T-helper 1 cell treated with Interleukin-12 subunit alpha and Interleukin-12 subunit beta and Interleukin-4 antibody, amounts not matched to agents 30 μg/mL and 1 μg/mL, for 36 hours (primary cell): ENCODE measurements at regions not wholly inside any gene's neighbourhood (a gene's known extent, or its start where the extent isn't known, plus 50 kb on each side); places are given as distances from the start of the nearest gene placed in this dataset.

ENCODE experiments used
- H3K27ac Mint-ChIP-seq: one replicate; pipeline ENCODE4 v1.8.0; 2021; ENCODE audit warnings: mild to moderate bottlenecking, mixed read lengths
- H3K27me3 Mint-ChIP-seq: one replicate; pipeline ENCODE4 v1.8.0; 2021; ENCODE audit warnings: low read depth, mixed read lengths
- H3K36me3 Mint-ChIP-seq: one replicate; pipeline ENCODE4 v1.8.0; 2021; ENCODE audit warnings: low read depth, mixed read lengths
- H3K4me1 Mint-ChIP-seq: one replicate; pipeline ENCODE4 v1.8.0; 2021; ENCODE audit warnings: low read depth, mixed read lengths
- H3K4me3 Mint-ChIP-seq: one replicate; pipeline ENCODE4 v1.8.0; 2021; ENCODE audit warnings: mild to moderate bottlenecking, moderate library complexity, mixed read lengths
- H3K9me3 Mint-ChIP-seq: one replicate; pipeline ENCODE4 v1.8.0; 2021; ENCODE audit warnings: mixed read lengths

DNA sequence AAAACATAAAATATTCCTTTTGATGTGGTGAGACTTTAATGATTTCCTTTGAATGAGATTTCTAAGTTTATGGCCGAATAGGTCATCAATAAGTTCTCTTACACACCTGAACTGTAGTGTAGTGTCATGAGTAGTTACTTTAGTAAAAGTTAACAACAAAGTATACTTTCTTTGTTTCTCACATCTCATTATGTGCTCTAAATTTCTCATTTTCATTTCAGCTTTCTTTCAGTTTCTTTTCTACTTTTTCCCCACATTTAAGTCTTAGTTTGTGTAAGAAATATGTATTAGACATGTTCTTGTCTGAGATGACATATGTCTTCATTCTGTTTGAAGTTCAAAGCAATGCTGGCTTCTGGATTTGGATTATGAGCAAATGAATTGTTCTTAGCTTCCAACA lies 348.1 kb downstream of the ANKRD7 start:
- H3K4me1 Mint-ChIP-seq = no peaks in the 10 kb centered on the region
- H3K27me3 Mint-ChIP-seq = no peaks in the 10 kb centered on the region

GRCh38 chr7:118573085-118573484 lies 348.6 kb downstream of the ANKRD7 start:
- Mint-ChIP-seq H3K27ac (no peak overlapping the region), H3K9me3 (no peaks in the 10 kb centered on the region), H3K27me3 (no peaks in the 10 kb centered on the region), H3K4me3 (no peak overlapping the region), H3K36me3 (no peaks in the 10 kb centered on the region), H3K4me1 (no peaks in the 10 kb centered on the region)

More for the DNA sequence above, 348.1 kb downstream of the ANKRD7 start:
- Mint-ChIP-seq H3K9me3 (no peaks in the 10 kb centered on the region), H3K4me3 (no peak overlapping the region), H3K27ac (no peak overlapping the region), H3K36me3 (no peaks in the 10 kb centered on the region)

DNA sequence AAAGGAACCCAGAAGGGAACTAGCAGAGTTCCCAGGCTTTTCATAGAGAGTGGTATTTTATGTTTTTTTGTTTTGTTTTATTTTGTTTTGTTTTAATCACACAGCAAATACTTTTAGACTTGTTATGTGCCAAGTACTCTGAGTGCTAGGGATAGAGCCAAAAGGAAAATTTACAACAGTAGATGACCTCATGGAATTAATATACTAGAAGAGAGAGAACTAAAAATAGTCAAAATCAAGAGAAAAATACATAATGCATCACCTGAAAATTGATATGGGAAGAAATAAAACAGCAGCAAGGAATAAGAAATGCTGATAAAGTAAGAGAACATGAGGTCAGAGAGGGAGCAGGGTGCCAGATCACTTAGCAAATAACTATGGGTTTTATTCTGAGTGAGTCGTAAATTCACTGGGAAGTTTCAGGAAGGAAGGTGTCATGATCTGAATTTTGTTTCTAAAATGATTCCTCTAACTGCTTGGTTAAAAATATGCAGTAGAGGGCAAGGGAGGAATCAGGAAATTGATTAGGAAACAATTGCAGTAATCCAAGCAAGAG lies 351.0 kb downstream of the ANKRD7 start:
- H3K4me3 Mint-ChIP-seq = no peak overlapping the region

GRCh38 chr7:118580743-118581382 lies 356.4 kb downstream of the ANKRD7 start:
- Mint-ChIP-seq H3K4me1 (no peaks in the 10 kb centered on the region), H3K9me3 (peaks cover 2% of the 10 kb centered on the region), H3K4me3 (no peak overlapping the region), H3K27me3 (no peaks in the 10 kb centered on the region), H3K27ac (no peak overlapping the region), H3K36me3 (no peaks in the 10 kb centered on the region)

More for the DNA sequence above, 351.0 kb downstream of the ANKRD7 start:
- H3K9me3 Mint-ChIP-seq = no peaks in the 10 kb centered on the region
- no peaks in the 10 kb centered on the region for H3K4me1 Mint-ChIP-seq
- H3K27me3 Mint-ChIP-seq = no peaks in the 10 kb centered on the region
- H3K27ac Mint-ChIP-seq = no peak overlapping the region
- no peaks in the 10 kb centered on the region for H3K36me3 Mint-ChIP-seq

DNA sequence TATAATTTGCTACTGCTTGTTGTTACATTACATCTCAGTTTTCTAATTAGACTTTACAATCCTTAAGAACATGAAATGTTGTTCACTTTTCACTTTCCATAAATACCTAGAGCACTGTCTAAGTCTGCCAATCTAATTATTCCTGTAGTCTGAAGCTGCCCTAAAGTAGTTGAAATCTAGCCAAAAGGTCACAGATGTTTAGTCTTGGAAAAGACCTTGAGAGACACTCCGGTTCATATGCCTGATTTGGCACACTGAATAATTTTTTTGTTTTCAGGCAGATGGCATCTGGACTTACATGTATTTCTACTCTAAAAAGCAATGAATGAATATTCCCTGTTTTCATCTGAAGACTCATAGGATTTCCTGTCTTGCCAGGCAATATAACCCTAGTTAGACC lies 359.1 kb downstream of the ANKRD7 start:
- Mint-ChIP-seq H3K4me1 (no peaks in the 10 kb centered on the region), H3K9me3 (peaks cover 13% of the 10 kb centered on the region), H3K27ac (no peak overlapping the region), H3K4me3 (no peak overlapping the region), H3K36me3 (no peaks in the 10 kb centered on the region), H3K27me3 (no peaks in the 10 kb centered on the region)

DNA sequence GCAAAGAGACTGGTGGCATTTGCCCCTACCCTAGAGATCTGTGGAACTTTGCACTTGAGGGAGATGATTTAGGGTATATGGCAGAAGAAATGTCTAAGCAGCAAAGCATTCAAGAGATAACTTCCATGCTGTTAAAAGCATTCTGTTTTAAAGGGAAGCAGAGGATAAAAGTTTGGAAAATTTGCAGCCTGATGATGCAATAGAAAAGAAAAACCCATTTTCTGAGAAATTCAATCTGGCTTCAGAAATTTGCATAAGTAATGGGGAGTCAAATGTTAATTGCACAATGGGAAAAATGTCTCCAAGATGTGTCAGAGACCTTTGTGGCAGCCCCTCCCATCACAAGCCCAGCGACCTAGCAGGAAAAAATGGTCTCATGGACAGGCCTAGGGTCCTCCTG lies 361.7 kb downstream of the ANKRD7 start:
- H3K27ac Mint-ChIP-seq = no peak overlapping the region
- peaks cover 15% of the 10 kb centered on the region for H3K9me3 Mint-ChIP-seq
- H3K4me3 Mint-ChIP-seq = no peak overlapping the region
- no peaks in the 10 kb centered on the region for H3K27me3 Mint-ChIP-seq
- no peaks in the 10 kb centered on the region for H3K4me1 Mint-ChIP-seq
- H3K36me3 Mint-ChIP-seq = no peaks in the 10 kb centered on the region

DNA sequence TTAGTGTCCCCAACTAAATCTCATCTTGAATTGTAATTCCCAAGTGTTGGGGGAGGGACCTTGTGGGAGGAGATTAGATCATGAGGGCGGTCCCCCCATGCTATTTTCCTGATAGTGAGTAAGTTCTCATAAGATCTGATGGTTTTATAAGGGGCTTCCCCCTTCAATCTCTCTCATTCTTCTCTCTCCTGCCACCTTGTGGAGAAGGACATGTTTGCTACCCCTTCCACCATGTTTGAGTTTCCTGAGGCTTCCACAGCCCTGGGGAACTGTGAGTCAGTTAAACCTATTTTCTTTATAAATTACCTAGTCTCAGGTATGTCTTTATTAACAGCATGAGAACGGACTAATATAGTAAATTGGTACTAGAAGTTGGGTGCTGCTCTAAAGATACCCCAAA lies 365.6 kb downstream of the ANKRD7 start:
- Mint-ChIP-seq H3K9me3 (peaks cover 15% of the 10 kb centered on the region), H3K36me3 (no peaks in the 10 kb centered on the region), H3K4me1 (no peaks in the 10 kb centered on the region), H3K27me3 (no peaks in the 10 kb centered on the region), H3K4me3 (no peak overlapping the region), H3K27ac (no peak overlapping the region)

DNA sequence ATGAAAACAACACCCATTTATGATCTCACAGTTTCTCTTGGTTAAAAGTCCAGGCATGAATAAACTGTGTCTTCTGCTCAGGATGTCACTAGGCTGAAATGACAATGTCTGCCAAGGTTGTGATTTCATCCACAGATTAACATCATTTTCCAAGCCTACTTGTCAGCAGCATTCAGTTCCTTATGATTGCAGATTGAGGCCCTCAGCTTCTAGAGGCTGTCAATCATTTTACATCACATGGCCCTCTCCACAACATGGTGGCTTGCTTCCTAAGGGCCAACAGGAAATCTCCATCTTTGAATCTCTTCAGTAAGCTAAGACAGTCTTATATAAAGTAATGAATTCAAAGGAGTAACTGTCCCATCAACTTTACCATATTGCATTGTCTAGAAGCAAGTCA lies 377.6 kb downstream of the ANKRD7 start:
- Mint-ChIP-seq H3K36me3 (no peaks in the 10 kb centered on the region), H3K4me1 (no peaks in the 10 kb centered on the region), H3K27me3 (no peaks in the 10 kb centered on the region), H3K27ac (no peak overlapping the region), H3K9me3 (peaks cover 3% of the 10 kb centered on the region), H3K4me3 (no peak overlapping the region)

GRCh38 chr7:118606602-118607001 lies 382.1 kb downstream of the ANKRD7 start:
- Mint-ChIP-seq H3K27ac (no peak overlapping the region), H3K4me1 (no peaks in the 10 kb centered on the region), H3K9me3 (no peaks in the 10 kb centered on the region), H3K4me3 (no peak overlapping the region), H3K36me3 (no peaks in the 10 kb centered on the region), H3K27me3 (no peaks in the 10 kb centered on the region)

DNA sequence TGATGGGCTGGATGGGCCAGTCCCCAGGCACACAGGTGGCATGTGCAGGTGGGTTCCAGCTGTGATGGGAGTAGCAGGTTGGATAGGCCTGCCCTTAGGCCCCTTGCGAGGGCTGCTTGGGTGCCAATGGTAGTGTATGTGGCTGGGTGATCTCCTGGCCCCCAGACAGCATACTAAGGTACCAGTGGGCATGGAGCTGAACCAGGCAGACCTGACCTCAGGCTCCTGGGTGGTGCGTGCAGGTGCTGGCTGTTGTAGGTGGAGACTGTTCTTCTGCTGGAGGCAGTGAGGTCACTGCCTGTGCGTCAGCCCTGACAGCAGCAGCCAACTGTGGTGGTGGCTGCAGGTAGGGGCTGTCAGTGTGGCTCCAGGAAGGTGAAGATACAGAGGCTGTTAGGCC lies 384.7 kb downstream of the ANKRD7 start:
- H3K4me1 Mint-ChIP-seq = no peaks in the 10 kb centered on the region
- no peaks in the 10 kb centered on the region for H3K36me3 Mint-ChIP-seq
- no peaks in the 10 kb centered on the region for H3K27me3 Mint-ChIP-seq
- no peaks in the 10 kb centered on the region for H3K9me3 Mint-ChIP-seq
- no peak overlapping the region for H3K27ac Mint-ChIP-seq
- H3K4me3 Mint-ChIP-seq = no peak overlapping the region

DNA sequence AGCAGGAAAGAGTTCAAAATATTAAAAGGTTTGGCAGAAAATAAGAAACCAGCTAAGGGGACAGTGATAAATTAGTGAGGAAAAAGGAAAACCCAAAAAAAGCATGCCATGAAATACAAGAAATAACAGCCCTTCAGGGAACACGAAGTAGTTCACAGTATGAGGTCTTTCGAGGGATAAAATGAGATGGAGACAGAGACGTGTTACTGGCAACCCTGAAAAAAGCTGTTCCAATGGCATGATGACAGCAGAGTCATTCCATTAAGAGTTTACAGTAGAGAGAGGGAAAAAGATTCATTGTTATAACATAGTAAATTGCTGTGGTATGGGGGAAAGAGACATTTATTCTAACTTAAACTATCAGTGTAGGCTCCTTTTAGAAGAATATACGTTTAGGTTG lies 391.2 kb downstream of the ANKRD7 start:
- Mint-ChIP-seq H3K4me1 (no peaks in the 10 kb centered on the region), H3K36me3 (no peaks in the 10 kb centered on the region), H3K27me3 (no peaks in the 10 kb centered on the region), H3K27ac (no peak overlapping the region), H3K9me3 (no peaks in the 10 kb centered on the region), H3K4me3 (no peak overlapping the region)

DNA sequence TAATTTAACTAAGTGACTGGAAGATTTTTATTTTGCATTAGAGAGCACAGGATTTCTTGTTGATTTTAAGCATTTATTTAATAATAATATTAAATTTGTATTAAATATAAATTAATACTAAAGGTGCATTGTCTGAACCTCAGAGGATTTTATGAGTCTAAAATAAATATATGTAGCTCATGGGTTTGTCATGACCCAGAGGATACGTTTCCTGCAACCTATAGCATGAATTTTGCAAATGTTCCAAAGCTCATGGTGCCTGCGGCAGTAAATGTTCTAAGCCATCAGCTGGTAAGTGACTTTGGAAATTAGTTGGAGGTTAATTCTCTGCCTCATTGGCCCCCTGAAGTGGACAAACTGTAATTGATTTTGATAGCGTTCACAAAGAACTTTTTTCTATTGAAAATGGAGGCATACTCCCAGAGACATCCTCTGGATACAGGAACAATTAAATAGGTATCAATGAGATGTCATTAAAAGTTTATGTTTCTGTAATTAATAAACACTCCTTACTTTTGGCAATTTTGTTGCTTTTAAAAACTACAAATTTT lies 397.4 kb downstream of the ANKRD7 start:
- Mint-ChIP-seq H3K4me1 (no peaks in the 10 kb centered on the region), H3K36me3 (no peaks in the 10 kb centered on the region), H3K27ac (no peak overlapping the region), H3K27me3 (no peaks in the 10 kb centered on the region), H3K4me3 (no peak overlapping the region), H3K9me3 (peaks cover 2% of the 10 kb centered on the region)

DNA sequence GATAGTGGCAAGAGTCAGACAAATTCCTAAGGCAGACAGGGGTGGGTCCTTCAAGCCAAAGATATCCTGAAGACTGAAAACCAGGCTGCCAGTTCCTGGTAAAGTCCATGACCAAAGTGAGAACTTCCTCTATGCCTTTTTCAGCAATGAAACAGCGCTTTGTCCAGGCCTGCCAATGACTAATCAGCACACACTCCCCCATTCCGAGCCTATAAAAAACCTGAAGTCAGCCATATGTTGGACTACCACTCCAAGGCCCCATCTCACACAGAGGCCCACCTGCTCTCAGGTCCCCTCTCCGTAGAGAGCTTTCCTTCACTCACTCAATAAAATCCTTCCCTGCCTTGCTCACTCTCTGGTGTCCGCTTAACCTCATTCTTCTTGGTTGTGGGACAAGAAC lies 402.2 kb downstream of the ANKRD7 start:
- H3K4me3 Mint-ChIP-seq = no peak overlapping the region
- H3K9me3 Mint-ChIP-seq = peaks cover 5% of the 10 kb centered on the region
- H3K27ac Mint-ChIP-seq = no peak overlapping the region
- no peaks in the 10 kb centered on the region for H3K4me1 Mint-ChIP-seq
- H3K27me3 Mint-ChIP-seq = no peaks in the 10 kb centered on the region
- no peaks in the 10 kb centered on the region for H3K36me3 Mint-ChIP-seq

DNA sequence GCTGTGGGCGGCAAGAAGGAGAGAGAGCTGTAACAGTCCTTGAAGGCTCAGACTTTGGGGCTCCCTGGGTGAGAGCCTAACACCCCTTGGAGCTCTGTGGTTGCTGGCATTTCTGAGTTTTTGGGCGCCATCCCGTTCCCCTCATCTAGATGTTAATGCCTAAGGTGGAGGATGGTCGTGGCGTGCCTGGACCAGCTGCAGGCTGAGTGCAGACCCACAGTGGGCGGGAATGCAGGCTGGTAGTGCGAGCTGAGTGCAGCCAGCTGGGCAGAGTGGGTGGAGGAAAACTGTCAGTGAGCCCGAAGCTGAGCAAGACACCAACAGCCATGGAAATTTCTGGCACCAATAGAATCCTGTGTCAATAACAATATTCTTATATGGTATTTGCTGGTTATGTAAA lies 403.0 kb downstream of the ANKRD7 start:
- Mint-ChIP-seq H3K27ac (no peak overlapping the region), H3K4me1 (no peaks in the 10 kb centered on the region), H3K36me3 (no peaks in the 10 kb centered on the region), H3K27me3 (no peaks in the 10 kb centered on the region), H3K4me3 (no peak overlapping the region), H3K9me3 (peaks cover 5% of the 10 kb centered on the region)

DNA sequence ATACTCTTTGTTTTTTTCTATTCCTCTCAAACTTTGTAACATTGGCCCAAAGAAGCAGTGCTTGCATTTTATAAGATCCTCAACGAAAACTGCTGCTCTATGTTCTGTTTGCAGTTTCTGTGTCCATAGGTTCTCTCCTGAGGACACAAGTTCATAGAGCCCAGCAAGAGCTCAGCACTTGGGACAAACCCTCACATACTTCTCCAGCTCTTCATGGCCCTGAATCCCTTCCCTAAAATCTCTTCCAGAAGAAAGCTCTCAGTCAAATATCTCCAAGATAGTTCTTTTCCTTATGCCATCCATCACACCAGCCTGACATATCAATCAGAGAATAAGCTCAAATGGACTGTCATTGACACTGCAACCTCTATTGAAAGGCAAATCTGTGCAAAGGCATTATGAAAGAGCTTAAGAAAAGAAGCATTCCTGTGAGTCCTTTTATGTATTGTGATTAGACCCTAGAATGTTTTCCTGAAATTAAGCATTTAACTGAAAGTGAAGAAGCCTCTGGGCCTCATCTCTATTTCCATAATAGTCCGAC lies 405.5 kb downstream of the ANKRD7 start:
- no peak overlapping the region for H3K27ac Mint-ChIP-seq
- no peaks in the 10 kb centered on the region for H3K36me3 Mint-ChIP-seq
- no peaks in the 10 kb centered on the region for H3K27me3 Mint-ChIP-seq
- H3K4me3 Mint-ChIP-seq = no peak overlapping the region
- peaks cover 5% of the 10 kb centered on the region for H3K9me3 Mint-ChIP-seq
- no peaks in the 10 kb centered on the region for H3K4me1 Mint-ChIP-seq
